WTC11 (cell line): ENCODE measurements at regions not wholly inside any gene's neighbourhood (a gene's known extent, or its start where the extent isn't known, plus 50 kb on each side); places are given as distances from the start of the nearest gene placed in this dataset.

ENCODE experiments used
- ATF2 ChIP-seq: sonication (generic); formaldehyde crosslinking; IDR thresholded peaks from 2 replicates; pipeline ENCODE4 v1.8.1; 2022; ENCODE audit warnings: low read depth, missing genetic modification reagents, borderline replicate concordance
- CBFB ChIP-seq: sonication (generic); formaldehyde crosslinking; IDR thresholded peaks from 2 replicates; pipeline ENCODE4 v1.8.1; 2022; ENCODE audit warnings: mild to moderate bottlenecking, low read depth, missing genetic modification reagents
- CREB1 ChIP-seq: sonication (generic); formaldehyde crosslinking; IDR thresholded peaks from 2 replicates; pipeline ENCODE4 v1.8.0; 2023; ENCODE audit warnings: mild to moderate bottlenecking, missing genetic modification reagents
- IRF2 ChIP-seq: sonication (generic); formaldehyde crosslinking; IDR thresholded peaks from 2 replicates; pipeline ENCODE4 v1.8.0; 2022; ENCODE audit warnings: low read depth, missing genetic modification reagents, borderline replicate concordance
- JUN ChIP-seq: sonication (generic); formaldehyde crosslinking; IDR thresholded peaks from 2 replicates; pipeline ENCODE4 v1.8.0; 2023; ENCODE audit warnings: mild to moderate bottlenecking, missing genetic modification reagents
- KAT7 ChIP-seq: sonication (generic); formaldehyde crosslinking; IDR thresholded peaks from 2 replicates; pipeline ENCODE4 v1.8.1; 2023; ENCODE audit warnings: missing genetic modification reagents, mild to moderate bottlenecking, borderline replicate concordance
- MAX ChIP-seq: sonication (generic); formaldehyde crosslinking; IDR thresholded peaks from 2 replicates; pipeline ENCODE4 v1.8.0; 2022; ENCODE audit warnings: mild to moderate bottlenecking, missing genetic modification reagents
- TCF7 ChIP-seq: sonication (generic); formaldehyde crosslinking; IDR thresholded peaks from 2 replicates; pipeline ENCODE4 v1.8.0; 2022; ENCODE audit warnings: mild to moderate bottlenecking, low read depth, missing genetic modification reagents, moderate library complexity
- ZNF121 ChIP-seq: sonication (generic); formaldehyde crosslinking; IDR thresholded peaks from 2 replicates; pipeline ENCODE4 v1.8.0; 2023; ENCODE audit warnings: missing genetic modification reagents
- ZNF232 ChIP-seq: sonication (generic); formaldehyde crosslinking; IDR thresholded peaks from 2 replicates; pipeline ENCODE4 v1.8.0; 2022; ENCODE audit warnings: mild to moderate bottlenecking, missing genetic modification reagents
- TF ChIP-seq, protein P1 (sequence below): fragments of 200-600 bp; IDR thresholded peaks from 2 replicates; pipeline ENCODE4 v1.8.0; 2022; ENCODE audit warnings: antibody characterized with exemption
- TF ChIP-seq, protein P2 (sequence below): sonication (generic); formaldehyde crosslinking; IDR thresholded peaks from 2 replicates; pipeline ENCODE4 v1.8.0; 2022; ENCODE audit warnings: missing genetic modification reagents
- TF ChIP-seq, protein P3 (sequence below): sonication (generic); formaldehyde crosslinking; IDR thresholded peaks from 2 replicates; pipeline ENCODE4 v1.8.1; 2023; ENCODE audit warnings: mild to moderate bottlenecking, missing genetic modification reagents, moderate library complexity
- TF ChIP-seq, protein P4 (sequence below): sonication (generic); formaldehyde crosslinking; conservative IDR thresholded peaks from 2 replicates; pipeline ENCODE4 v1.8.1; 2022; ENCODE audit warnings: mild to moderate bottlenecking, missing genetic modification reagents

DNA sequence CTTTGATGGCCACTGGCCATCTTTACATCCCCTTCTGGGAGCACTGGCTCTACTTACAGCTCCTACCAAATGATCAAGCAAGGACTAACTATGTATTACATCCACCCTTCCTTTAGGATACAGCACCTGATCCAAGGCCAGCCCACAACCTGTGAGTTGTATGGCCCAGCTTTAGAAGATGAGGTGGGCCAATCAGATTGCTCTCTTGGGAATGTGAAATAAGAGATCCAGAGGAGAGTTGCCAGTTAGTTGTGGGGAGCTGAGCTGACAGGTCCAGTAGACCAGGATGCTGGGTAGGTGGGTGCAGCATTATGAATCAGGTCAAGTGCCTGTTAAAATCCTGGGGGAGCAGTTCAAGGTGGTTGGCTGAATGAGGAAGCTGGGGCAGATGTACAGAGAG, 111.5 kb downstream of the GNL3L start:
- TF ChIP-seq, protein P1, sequence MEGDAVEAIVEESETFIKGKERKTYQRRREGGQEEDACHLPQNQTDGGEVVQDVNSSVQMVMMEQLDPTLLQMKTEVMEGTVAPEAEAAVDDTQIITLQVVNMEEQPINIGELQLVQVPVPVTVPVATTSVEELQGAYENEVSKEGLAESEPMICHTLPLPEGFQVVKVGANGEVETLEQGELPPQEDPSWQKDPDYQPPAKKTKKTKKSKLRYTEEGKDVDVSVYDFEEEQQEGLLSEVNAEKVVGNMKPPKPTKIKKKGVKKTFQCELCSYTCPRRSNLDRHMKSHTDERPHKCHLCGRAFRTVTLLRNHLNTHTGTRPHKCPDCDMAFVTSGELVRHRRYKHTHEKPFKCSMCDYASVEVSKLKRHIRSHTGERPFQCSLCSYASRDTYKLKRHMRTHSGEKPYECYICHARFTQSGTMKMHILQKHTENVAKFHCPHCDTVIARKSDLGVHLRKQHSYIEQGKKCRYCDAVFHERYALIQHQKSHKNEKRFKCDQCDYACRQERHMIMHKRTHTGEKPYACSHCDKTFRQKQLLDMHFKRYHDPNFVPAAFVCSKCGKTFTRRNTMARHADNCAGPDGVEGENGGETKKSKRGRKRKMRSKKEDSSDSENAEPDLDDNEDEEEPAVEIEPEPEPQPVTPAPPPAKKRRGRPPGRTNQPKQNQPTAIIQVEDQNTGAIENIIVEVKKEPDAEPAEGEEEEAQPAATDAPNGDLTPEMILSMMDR: no peak
- no peak for TF ChIP-seq ZNF121
- TF ChIP-seq IRF2 (CRISPR knock-in tag): no peak
- no peak for TF ChIP-seq MAX
- TF ChIP-seq ZNF232 (CRISPR knock-in tag): no peak
- no peak for TF ChIP-seq JUN
- TF ChIP-seq, protein P2, sequence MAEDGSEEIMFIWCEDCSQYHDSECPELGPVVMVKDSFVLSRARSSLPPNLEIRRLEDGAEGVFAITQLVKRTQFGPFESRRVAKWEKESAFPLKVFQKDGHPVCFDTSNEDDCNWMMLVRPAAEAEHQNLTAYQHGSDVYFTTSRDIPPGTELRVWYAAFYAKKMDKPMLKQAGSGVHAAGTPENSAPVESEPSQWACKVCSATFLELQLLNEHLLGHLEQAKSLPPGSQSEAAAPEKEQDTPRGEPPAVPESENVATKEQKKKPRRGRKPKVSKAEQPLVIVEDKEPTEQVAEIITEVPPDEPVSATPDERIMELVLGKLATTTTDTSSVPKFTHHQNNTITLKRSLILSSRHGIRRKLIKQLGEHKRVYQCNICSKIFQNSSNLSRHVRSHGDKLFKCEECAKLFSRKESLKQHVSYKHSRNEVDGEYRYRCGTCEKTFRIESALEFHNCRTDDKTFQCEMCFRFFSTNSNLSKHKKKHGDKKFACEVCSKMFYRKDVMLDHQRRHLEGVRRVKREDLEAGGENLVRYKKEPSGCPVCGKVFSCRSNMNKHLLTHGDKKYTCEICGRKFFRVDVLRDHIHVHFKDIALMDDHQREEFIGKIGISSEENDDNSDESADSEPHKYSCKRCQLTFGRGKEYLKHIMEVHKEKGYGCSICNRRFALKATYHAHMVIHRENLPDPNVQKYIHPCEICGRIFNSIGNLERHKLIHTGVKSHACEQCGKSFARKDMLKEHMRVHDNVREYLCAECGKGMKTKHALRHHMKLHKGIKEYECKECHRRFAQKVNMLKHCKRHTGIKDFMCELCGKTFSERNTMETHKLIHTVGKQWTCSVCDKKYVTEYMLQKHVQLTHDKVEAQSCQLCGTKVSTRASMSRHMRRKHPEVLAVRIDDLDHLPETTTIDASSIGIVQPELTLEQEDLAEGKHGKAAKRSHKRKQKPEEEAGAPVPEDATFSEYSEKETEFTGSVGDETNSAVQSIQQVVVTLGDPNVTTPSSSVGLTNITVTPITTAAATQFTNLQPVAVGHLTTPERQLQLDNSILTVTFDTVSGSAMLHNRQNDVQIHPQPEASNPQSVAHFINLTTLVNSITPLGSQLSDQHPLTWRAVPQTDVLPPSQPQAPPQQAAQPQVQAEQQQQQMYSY (CRISPR knock-in tag): no peak
- TF ChIP-seq, protein P3, sequence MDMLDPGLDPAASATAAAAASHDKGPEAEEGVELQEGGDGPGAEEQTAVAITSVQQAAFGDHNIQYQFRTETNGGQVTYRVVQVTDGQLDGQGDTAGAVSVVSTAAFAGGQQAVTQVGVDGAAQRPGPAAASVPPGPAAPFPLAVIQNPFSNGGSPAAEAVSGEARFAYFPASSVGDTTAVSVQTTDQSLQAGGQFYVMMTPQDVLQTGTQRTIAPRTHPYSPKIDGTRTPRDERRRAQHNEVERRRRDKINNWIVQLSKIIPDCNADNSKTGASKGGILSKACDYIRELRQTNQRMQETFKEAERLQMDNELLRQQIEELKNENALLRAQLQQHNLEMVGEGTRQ (CRISPR knock-in tag): no peak
- no peak for TF ChIP-seq TCF7 (CRISPR knock-in tag)
- TF ChIP-seq CREB1 (CRISPR knock-in tag): no peak
- TF ChIP-seq ATF2 (CRISPR knock-in tag): no peak
- no peak for TF ChIP-seq KAT7
- no peak for TF ChIP-seq CBFB
- TF ChIP-seq, protein P4, sequence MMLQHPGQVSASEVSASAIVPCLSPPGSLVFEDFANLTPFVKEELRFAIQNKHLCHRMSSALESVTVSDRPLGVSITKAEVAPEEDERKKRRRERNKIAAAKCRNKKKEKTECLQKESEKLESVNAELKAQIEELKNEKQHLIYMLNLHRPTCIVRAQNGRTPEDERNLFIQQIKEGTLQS: no peak
